ENCODE measurements at regions not wholly inside any gene's neighbourhood (a gene's known extent, or its start where the extent isn't known, plus 50 kb on each side); places are given as distances from the start of the nearest gene placed in this dataset.
"Not testable (repeated sequence)": the region's sequence is repeated elsewhere in the genome, so short reads cannot be mapped to it uniquely, and the experiment has no call there.

DNA sequence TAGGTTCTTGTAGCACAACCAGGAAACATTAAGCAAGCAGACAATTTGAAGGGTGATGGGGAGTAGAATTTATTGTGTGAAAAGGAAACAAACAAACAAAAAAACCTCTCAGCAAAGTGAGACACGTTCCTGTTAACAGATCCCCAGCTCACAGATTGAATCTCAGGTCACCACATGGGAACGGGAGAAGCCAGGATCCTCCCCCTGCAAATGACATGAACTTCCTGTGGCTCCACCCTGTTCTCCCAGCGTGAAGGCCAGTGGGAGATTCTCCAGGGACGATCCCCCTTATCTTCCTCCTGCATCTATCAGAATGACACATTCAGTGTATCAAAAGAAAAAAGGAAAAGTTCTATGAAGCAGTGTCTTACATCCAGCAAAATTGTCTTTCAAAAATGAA lies 1488.1 kb downstream of the OTOL1 start:
- intact Hi-C loops (cut with DNase I): no loop called here
- H3K4me3 ChIP-seq: no peak overlapping the region

DNA sequence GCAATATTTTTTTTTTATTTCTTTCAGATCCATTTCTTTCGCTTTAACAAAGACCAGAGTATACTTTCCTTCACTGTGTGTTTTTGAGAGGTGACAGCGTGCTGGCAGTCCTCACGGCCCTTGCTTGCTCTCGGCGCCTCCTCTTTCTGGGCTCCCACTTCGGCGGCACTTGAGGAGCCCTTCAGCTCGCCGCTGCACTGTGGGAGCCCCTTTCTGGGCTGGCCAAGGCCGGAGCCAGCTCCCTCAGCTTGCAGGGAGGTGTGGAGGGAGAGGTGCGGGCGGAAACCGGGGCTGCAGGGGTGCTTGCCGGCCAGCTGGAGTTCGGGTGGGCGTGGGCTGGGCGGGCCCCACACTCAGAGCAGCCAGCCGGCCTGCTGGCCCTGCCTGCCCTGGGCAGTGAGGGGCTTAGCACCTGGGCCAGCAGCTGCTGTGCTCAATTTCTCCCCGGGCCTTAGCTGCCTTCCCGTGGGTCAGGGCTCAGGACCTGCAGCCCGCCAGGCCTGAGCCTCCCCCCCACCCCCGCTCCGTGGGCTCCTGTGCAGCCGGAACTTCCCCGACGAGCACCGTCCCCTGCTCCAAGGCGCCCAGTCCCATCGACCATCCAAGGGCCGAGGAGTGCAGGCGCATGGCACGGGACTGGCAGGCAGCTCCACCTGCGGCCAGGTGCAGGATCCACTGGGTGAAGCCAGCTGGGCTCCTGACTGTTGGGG lies 1490.6 kb downstream of the OTOL1 start:
- H3K9me3 ChIP-seq; H3K4me1 ChIP-seq; H3K27ac ChIP-seq; H3K27me3 ChIP-seq (ENCODE audit: low read depth); DNase-seq; H3K4me3 ChIP-seq; intact Hi-C loops (cut with DNase I); H3K36me3 ChIP-seq; ATAC-seq: not testable (repeated sequence)

More for the DNA sequence above, 1488.1 kb downstream of the OTOL1 start:
- Histone ChIP-seq H3K27me3 (ENCODE audit: low read depth) (no peaks in the 10 kb centered on the region), H3K27ac (no peak overlapping the region), H3K36me3 (no peaks in the 10 kb centered on the region), H3K4me1 (no peaks in the 10 kb centered on the region), H3K9me3 (no peaks in the 10 kb centered on the region)
- no peak for ATAC-seq
- DNase-seq: no peak
- TF ChIP-seq, protein P1, sequence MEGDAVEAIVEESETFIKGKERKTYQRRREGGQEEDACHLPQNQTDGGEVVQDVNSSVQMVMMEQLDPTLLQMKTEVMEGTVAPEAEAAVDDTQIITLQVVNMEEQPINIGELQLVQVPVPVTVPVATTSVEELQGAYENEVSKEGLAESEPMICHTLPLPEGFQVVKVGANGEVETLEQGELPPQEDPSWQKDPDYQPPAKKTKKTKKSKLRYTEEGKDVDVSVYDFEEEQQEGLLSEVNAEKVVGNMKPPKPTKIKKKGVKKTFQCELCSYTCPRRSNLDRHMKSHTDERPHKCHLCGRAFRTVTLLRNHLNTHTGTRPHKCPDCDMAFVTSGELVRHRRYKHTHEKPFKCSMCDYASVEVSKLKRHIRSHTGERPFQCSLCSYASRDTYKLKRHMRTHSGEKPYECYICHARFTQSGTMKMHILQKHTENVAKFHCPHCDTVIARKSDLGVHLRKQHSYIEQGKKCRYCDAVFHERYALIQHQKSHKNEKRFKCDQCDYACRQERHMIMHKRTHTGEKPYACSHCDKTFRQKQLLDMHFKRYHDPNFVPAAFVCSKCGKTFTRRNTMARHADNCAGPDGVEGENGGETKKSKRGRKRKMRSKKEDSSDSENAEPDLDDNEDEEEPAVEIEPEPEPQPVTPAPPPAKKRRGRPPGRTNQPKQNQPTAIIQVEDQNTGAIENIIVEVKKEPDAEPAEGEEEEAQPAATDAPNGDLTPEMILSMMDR (IDR thresholded peaks at IDR 0.05): no peak

DNA sequence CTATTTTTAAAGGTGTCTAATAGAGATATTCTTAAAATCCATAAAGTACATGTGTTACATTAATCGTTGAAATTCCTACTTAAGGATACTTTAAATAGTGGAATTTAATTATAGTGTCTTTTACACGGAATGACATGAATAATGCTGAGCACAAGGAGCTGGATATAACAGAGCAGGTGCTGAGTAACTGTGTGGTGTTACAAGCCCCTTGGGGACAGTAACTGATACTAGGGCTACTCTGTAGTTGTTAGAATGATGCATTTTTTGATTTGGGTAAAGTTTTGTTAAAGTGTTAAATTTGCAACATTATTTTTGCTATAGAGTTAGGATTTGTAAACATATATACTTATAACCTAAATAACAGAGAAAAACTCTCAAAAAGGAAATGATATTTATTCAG lies 1496.1 kb downstream of the OTOL1 start:
- no peak for DNase-seq
- intact Hi-C loops (cut with DNase I): no loop called here
- Histone ChIP-seq H3K27ac (no peak overlapping the region), H3K4me1 (no peaks in the 10 kb centered on the region), H3K36me3 (no peaks in the 10 kb centered on the region), H3K9me3 (peaks cover 14% of the 10 kb centered on the region), H3K27me3 (ENCODE audit: low read depth) (no peaks in the 10 kb centered on the region), H3K4me3 (no peak overlapping the region)
- ATAC-seq: no peak
- TF ChIP-seq, protein P1 (IDR thresholded peaks at IDR 0.05): no peak

DNA sequence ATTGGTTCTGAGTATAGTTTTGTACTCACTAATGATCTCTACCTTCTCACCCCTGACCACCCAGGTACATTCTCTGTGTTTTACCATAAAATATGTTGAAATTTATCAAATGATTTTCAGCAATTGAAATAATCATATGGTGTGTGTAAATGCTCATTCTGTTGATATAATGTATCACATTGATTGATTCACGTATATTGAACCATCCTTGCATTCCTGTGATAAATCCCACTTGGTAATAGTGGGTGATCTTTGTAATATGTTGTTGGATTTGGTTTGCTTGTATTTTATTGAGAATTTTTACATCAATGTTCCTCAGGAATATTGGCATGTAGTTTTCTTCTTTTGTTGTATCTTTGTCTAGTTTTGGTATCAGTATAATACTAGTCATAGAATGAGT lies 1497.6 kb downstream of the OTOL1 start:
- intact Hi-C loops (cut with DNase I): no loop called here
- Histone ChIP-seq H3K27ac (no peak overlapping the region), H3K27me3 (ENCODE audit: low read depth) (no peaks in the 10 kb centered on the region), H3K4me3 (no peak overlapping the region), H3K4me1 (no peaks in the 10 kb centered on the region), H3K9me3 (peaks cover 14% of the 10 kb centered on the region), H3K36me3 (no peaks in the 10 kb centered on the region)
- ATAC-seq: no peak
- TF ChIP-seq, protein P1 (IDR thresholded peaks at IDR 0.05): no peak
- DNase-seq: no peak

DNA sequence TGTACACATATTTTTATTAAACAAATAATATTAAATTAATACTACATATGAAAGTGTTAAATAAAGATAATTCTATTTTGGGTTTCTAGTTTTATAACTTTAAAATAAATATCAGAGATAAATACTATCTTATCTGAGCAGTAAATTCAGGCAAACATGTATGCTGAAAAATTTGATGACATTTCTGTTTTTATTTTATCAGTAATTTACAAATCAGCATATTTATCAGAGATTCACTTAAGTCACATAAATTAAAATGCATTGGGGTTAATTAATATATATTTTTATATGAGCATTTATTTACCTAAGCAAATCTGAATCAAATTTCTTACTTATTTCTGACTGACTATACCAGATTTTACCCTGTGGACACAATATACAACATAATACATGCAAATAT lies 1499.8 kb downstream of the OTOL1 start:
- intact Hi-C loops (cut with DNase I): no loop called here
- Histone ChIP-seq H3K4me1 (no peaks in the 10 kb centered on the region), H3K4me3 (no peak overlapping the region), H3K36me3 (no peaks in the 10 kb centered on the region), H3K9me3 (peaks cover 14% of the 10 kb centered on the region), H3K27me3 (ENCODE audit: low read depth) (no peaks in the 10 kb centered on the region), H3K27ac (no peak overlapping the region)
- no peak for ATAC-seq
- TF ChIP-seq, protein P1 (IDR thresholded peaks at IDR 0.05): no peak
- no peak for DNase-seq

DNA sequence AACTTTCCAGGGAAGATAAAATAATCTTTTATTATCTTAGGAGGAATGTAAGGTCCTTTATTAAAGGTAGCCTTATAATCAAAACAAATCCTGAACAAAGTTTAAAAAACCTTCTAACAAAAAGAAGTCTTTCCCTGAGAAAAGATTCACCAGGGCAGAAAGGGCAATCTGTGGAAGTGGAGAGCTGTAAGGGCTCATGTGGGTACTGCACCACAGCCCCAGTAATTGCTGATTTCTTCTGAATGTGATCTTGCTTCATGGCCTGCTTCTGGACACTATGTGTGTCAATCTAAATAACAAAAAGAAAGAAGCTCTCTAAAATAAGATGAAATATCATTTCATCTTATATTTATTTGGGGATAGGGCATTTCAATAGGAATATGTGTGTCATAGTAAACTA lies 1501.6 kb downstream of the OTOL1 start:
- Histone ChIP-seq H3K9me3 (peaks cover 12% of the 10 kb centered on the region), H3K36me3 (no peaks in the 10 kb centered on the region), H3K27ac (no peak overlapping the region), H3K27me3 (ENCODE audit: low read depth) (no peaks in the 10 kb centered on the region), H3K4me1 (no peaks in the 10 kb centered on the region), H3K4me3 (no peak overlapping the region)
- TF ChIP-seq, protein P1 (IDR thresholded peaks at IDR 0.05): no peak
- intact Hi-C loops (cut with DNase I): no loop called here
- DNase-seq (no peak), ATAC-seq (no peak)
